ENCODE measurements at regions not wholly inside any gene's neighbourhood (a gene's known extent, or its start where the extent isn't known, plus 50 kb on each side); places are given as distances from the start of the nearest gene placed in this dataset.

DNA sequence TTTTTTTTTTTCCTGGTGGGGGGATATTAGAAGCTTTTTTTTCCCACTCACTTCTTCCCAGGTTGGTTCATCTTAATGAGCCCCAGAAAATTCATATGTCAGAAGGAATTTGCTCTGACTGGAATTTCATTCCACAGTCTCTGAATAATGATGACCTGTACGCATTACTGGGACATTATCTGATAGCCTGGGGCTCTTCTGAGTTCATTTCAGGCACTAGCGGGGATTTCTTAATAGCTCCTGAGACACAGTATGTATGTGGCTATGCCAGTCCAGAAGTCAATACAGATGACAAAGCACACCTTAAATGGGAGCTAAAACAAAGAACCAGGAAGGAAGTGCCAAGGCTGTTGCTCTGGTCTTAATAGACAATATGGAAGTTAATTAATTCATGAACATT lies 295.2 kb upstream of the IGFBP7 start:
- TF ChIP-seq, protein P1, sequence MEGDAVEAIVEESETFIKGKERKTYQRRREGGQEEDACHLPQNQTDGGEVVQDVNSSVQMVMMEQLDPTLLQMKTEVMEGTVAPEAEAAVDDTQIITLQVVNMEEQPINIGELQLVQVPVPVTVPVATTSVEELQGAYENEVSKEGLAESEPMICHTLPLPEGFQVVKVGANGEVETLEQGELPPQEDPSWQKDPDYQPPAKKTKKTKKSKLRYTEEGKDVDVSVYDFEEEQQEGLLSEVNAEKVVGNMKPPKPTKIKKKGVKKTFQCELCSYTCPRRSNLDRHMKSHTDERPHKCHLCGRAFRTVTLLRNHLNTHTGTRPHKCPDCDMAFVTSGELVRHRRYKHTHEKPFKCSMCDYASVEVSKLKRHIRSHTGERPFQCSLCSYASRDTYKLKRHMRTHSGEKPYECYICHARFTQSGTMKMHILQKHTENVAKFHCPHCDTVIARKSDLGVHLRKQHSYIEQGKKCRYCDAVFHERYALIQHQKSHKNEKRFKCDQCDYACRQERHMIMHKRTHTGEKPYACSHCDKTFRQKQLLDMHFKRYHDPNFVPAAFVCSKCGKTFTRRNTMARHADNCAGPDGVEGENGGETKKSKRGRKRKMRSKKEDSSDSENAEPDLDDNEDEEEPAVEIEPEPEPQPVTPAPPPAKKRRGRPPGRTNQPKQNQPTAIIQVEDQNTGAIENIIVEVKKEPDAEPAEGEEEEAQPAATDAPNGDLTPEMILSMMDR (IDR thresholded peaks at IDR 0.05; ENCODE audit: borderline replicate concordance, control extremely low read depth, extremely low read depth, insufficient read depth, missing control alignments) = no peak
- in situ Hi-C loops (cut with MboI; ENCODE audit: low sequenced_read_pairs, unreplicated experiment) = no loop called here
- no peak for DNase-seq (ENCODE audit: low spot score)

DNA sequence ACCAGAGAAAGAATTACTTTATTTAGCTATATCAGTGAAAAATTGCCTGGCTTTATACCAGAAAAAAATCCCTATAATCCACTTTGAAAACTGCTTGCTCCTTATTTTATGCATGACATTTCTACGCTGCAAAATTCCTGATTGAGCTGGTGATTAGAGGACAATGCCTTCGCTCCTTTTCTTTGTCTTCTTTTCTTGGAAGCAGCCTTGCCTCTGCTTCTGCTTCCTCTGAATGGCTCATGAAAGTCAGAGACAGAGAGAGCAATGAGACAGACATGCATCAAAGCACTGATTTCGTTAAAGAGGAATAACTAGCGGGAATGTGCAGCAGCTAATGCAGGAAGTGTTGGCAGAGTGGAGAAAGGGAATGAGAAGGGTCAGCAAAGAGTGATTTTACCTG lies 294.3 kb upstream of the IGFBP7 start:
- DNase-seq (ENCODE audit: low spot score) = no peak
- TF ChIP-seq, protein P1 (IDR thresholded peaks at IDR 0.05; ENCODE audit: borderline replicate concordance, control extremely low read depth, extremely low read depth, insufficient read depth, missing control alignments) = no peak
- in situ Hi-C loops (cut with MboI; ENCODE audit: low sequenced_read_pairs, unreplicated experiment) = no loop called here

DNA sequence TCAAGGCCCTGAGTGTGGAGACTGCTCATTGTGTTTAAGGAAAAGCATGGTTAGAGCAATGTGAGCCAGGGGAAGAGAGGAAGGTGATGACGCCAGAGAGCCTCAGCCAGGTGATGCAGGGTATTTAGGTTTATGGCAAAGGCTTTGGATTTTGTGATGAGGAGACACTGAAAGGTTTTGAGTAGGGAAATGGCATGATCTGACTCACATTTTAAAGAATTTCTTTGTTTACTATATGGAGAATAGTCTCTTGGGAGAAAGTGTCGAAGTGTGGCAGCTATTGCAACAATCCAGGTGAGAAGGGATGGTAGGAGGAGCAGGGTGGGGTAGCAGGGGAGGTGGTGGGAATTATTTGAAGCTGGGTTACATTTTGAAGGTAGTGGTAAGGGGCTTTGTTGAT lies 293.4 kb upstream of the IGFBP7 start:
- in situ Hi-C loops (cut with MboI; ENCODE audit: low sequenced_read_pairs, unreplicated experiment) = no loop called here
- TF ChIP-seq, protein P1 (IDR thresholded peaks at IDR 0.05; ENCODE audit: borderline replicate concordance, control extremely low read depth, extremely low read depth, insufficient read depth, missing control alignments) = no peak
- no peak for DNase-seq (ENCODE audit: low spot score)

DNA sequence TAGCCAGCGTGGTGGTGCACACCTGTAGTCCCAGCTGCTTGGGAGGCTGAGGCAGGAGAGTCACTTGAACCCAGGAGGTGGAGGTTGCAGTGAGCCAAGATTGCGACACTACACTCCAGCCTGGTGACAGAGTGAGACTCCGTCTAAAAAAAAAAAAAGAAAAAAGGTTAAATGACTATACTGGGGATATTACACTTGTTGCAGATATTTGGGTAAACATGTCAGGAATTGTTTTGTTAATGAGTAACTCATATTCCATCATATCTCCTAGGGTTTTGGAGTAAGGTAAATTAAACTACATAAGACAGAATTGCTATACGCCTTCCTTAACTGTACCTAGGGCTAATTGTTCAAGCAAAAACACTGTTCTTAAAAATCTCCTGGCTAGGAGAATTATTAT lies 291.4 kb upstream of the IGFBP7 start:
- no peak for DNase-seq (ENCODE audit: low spot score)
- TF ChIP-seq, protein P1 (IDR thresholded peaks at IDR 0.05; ENCODE audit: borderline replicate concordance, control extremely low read depth, extremely low read depth, insufficient read depth, missing control alignments) = no peak
- in situ Hi-C loops (cut with MboI; ENCODE audit: low sequenced_read_pairs, unreplicated experiment) = no loop called here

DNA sequence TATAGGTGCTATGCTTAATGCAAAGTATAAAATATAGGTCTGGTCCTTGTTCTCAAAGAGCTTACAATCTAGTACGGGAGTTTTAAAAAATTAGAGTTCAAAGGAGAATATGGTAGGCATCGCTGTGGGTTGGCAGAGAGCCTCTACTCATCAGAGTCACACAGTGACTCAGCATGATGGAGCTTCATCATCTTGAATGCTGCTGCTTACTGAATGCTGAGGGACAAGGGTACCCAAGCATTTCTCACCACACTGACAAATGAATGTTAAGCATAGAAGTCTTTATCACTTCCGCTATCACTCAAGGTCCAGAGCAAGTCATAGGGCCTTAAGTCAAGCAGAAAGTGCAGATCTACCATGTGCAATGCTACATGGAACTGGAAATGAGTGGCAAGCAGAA lies 268.6 kb upstream of the IGFBP7 start:
- DNase-seq (ENCODE audit: low spot score) = no peak
- TF ChIP-seq, protein P1 (IDR thresholded peaks at IDR 0.05; ENCODE audit: borderline replicate concordance, control extremely low read depth, extremely low read depth, insufficient read depth, missing control alignments) = no peak
- in situ Hi-C loops (cut with MboI; ENCODE audit: low sequenced_read_pairs, unreplicated experiment) = no loop called here

DNA sequence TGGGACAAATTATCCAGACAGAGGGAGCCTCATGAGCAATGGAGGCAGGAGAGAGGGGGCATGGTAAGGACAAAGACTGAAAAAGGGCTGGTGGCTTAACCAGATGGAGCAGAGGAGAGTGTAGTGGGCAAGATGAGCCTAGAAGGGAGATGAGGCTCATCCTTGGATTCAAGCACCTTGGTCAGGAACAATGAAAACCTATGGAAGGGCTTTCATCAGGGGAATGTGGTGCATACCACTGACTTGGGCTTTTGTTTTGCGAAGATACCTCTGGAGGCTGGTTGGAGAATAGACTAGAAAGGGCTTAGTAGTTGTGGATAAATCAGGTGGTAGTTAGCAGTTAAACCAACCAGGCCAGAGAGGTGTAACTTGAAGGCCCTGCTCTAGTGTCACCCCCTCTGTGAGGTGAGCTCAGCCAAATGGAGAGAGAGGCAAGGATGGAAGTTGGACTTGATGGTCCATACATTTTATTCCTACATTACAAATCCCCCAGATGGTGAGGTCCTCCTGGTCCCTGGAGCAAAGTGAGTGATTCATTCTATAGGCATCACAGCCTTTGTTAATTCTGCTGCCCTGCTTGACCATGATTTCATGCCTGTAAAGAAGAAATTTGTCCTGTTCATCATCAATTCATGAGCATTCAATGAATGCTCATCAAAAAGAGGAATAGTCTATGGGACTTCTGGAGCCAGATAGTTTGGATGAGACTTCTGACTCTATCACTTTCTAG lies 264.8 kb upstream of the IGFBP7 start:
- DNase-seq (ENCODE audit: low spot score) = no peak
- TF ChIP-seq, protein P1 (IDR thresholded peaks at IDR 0.05; ENCODE audit: borderline replicate concordance, control extremely low read depth, extremely low read depth, insufficient read depth, missing control alignments) = no peak
- in situ Hi-C loops (cut with MboI; ENCODE audit: low sequenced_read_pairs, unreplicated experiment) = no loop called here
